NCI-H510A (cell line): ENCODE measurements at regions not wholly inside any gene's neighbourhood (a gene's known extent, or its start where the extent isn't known, plus 50 kb on each side); places are given as distances from the start of the nearest gene placed in this dataset.

Experiments
- DNase-seq: peaks from one replicate; lab custom pipeline; 2025; lab: John Stamatoyannopoulos, UW

DNA sequence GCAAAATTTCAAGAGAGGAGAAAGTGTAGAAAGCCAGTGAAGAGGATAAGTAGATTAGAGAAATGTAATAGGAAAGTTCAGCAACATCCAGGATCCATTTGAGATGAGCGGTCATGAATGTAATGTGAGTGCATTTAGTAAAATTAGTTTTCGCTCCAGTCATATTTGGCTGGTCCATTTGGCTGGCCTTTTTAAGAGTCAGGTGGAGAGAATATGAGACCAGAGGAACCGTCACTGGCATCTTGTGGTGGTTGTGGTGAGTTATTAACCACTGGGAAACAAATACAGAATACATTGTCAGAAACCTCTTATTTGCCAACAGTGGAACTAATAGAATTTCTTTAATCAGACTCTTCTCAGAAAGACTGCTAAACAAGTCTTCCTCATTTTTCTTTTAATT is 1064.3 kb upstream of the CDH2 start:
- no peak for DNase-seq

GRCh38 chr18:29234751-29235150 is 1057.8 kb upstream of the CDH2 start:
- no peak for DNase-seq

DNA sequence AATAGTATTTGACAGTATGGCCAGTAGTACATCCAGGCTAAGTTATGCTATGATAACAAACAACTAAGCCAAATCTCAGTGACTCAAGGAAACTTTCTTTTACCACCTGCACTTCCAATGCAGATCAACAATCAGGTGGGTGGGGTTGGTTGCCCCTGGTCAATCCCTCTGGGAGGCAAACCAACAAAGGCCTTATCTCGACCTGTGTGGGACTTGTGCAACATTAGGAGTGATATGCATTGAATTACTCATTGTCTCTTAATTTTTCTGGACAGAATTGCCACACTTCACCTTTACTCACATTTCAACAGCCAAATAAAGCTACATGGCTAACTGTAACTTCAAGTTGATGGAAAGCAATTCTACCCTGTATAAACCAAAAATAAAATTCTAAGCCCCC is 1049.3 kb upstream of the CDH2 start:
- DNase-seq = no peak

DNA sequence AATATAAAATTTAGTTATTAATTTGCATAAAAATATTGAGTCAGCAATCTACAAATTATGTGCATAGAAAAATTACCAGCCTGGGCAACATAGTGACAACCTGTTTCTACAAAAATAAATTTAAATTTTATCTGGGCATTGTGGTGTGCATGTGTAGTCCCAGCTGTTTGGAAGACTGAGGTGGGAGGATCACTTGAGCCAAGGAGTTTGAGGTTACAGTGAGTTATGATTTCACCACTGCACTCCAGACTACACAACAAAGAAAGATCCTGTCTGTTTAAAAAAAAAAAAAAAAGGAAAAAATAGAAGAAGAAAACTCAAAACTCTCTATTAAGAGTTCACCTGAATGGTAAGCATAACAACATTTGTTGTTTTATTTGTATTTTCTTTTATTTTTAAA is 1048.4 kb upstream of the CDH2 start:
- no peak for DNase-seq

DNA sequence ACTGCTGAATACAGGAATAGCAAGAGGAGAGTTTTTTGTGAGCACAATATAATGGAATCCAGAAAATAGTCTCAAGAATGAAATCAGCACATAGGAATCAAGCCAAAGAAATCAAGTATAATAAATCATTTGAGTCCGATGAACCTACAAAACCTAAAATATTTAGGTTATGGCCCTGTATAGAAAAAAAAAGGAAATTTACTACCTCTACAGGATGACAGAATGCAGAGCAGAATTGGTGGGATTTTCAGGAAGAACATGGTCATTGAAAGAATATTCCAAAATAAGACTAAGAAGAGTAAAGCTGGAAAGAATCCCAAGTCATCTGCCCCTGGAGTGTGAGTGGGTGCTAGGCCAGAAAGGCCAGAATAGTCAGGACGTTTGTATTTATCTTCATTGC is 1041.2 kb upstream of the CDH2 start:
- no peak for DNase-seq

- no peak for DNase-seq
Observed at GRCh38 chr18:29217124-29217915, 1040.4 kb upstream of the CDH2 start.

DNA sequence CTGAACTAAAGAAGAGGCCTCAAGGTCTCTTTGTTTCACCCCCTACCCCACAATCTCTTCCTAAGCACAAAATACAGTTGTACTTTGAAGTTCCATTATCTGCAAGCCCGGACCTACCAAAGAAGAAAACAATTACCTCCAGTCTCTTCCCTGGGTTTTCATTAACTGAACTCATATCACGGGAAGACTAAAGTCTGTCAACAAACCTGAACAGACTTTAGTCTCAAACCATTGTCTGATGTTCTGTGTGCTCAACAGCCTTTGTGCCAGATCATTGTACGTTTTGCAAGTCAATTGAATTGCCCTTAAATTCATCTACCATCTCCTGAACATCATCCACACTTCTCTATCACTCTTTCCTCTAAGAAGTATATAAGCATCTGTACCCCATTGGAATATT is 1021.9 kb upstream of the CDH2 start:
- no peak for DNase-seq

DNA sequence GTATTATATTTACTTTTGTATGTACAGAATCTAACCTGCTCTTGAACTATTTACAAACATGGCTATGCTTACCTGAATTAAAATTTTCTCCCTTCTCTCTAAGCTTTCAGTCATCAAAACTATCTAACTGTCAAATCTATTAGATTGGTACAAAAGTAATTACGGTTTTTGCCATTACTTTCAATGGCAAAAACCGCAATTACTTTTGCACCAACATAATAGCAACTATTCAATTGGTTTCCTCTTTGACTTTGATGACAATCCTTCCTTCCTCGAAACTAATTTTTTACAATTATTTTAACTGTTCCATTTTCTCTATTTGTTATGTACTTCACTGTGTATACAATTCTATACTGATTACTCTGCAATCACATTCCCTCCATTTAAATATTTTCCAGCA is 1019.4 kb upstream of the CDH2 start:
- DNase-seq = no peak

GRCh38 chr18:29191263-29191662 is 1014.3 kb upstream of the CDH2 start:
- DNase-seq = no peak

GRCh38 chr18:29188760-29189159 is 1011.8 kb upstream of the CDH2 start:
- no peak for DNase-seq

DNA sequence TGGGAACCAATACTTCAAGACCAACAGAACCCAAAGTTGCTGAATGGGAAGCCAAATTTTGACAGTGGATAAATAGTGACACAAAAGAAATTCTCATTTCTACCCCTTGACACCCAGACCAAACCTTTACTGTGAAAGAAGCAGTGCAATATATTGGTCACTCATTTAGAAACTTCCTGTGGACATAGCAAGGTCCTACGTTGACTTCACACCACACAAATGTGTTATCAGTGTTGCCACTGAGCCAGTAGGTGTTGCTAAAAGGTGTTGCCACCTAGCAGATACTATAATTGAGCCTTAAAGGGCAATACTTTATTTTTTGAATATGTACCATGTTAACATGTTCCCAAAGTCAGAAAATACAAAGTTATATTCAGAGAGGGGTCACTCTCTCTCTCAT is 1008.9 kb upstream of the CDH2 start:
- no peak for DNase-seq

DNA sequence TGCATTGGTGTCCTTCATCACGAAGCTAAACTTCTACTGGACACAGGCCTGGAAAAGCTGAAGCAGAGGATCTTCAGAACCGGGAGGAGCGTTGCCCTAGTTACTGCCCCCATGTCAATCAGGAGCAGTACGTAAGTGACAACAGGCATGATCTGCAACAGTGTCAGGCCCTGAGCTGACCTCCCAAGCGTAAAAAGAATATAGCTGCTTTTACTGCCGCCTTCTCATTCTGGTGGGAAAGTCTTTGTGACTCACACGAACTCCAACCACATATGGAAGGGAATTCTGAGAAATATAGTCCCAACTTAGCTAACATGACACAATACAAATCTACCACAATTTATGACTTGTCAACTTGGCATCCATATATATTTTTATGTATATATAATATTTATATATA is 1007.7 kb upstream of the CDH2 start:
- no peak for DNase-seq

GRCh38 chr18:29181151-29181901 is 1004.4 kb upstream of the CDH2 start:
- DNase-seq = no peak

GRCh38 chr18:29176681-29177080 is 999.8 kb upstream of the CDH2 start:
- no peak for DNase-seq

DNA sequence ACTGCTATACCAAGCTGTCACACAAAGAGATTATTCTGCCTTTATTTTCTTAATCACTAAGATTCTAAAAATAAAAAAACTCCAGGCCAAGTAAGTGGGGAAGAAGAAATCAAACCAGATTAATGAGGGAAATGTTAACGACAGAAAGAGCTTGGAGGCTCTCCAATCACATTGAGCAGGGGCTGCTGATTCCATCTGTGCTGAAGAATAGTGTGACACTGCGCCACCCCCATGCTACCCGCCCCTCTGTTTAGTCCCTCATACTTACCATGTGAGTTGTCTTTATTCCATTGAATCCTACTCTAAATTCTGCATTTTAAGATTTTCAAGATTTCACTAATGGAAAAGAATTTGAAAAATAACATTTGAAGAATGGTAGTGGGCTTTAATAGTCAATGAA is 998.0 kb upstream of the CDH2 start:
- DNase-seq = no peak

DNA sequence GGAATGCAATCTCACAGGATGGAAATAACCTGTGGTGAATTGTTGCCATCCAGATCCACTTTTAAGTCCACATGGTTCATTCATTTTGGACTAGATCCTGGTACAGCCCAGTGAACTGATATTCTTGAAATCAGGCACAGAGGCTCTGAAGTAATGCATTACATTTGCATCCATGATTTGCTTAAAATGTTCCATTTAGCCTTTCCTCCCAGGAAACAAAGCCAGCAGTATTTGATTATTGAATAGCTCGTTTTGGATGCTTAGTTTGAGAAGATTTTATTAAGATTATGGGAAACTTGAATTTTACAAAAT is 995.8 kb upstream of the CDH2 start:
- DNase-seq = no peak

- no peak for DNase-seq
Observed at GRCh38 chr18:29171892-29172755, 995.2 kb upstream of the CDH2 start.

GRCh38 chr18:29169599-29169998 is 992.7 kb upstream of the CDH2 start:
- DNase-seq = no peak

GRCh38 chr18:29164993-29165599 is 988.2 kb upstream of the CDH2 start:
- no peak for DNase-seq

GRCh38 chr18:29164020-29164706 is 987.2 kb upstream of the CDH2 start:
- no peak for DNase-seq

GRCh38 chr18:29163596-29163995 is 986.7 kb upstream of the CDH2 start:
- DNase-seq = no peak

GRCh38 chr18:29161429-29161828 is 984.5 kb upstream of the CDH2 start:
- DNase-seq = no peak
